Esophagus muscularis mucosa (tissue), 4 donors: ENCODE measurements at regions not wholly inside any gene's neighbourhood (a gene's known extent, or its start where the extent isn't known, plus 50 kb on each side); places are given as distances from the start of the nearest gene placed in this dataset.
A peak's percentile ranks its signal among the peaks of the same experiment; 100 is the strongest.

Experiments
- DNase-seq: peaks from one replicate; pipeline ENCODE4 v3.0.0-alpha.2; 2017; ENCODE audit errors: extremely low spot score
- H3K27ac ChIP-seq, 4 donors: fragments of 200-600 bp; sonication (generic); replicated peaks in 1 of 4; 1 replicate in 3 of 4; 2 replicates in 1 of 4; pipeline ENCODE4 v1.5.1; 2016 to 2019; ENCODE audit warnings: mild to moderate bottlenecking in 1 of 4
- H3K27me3 ChIP-seq, 4 donors: fragments of 200-600 bp; sonication (generic); one replicate each; pipeline versions ENCODE4 v1.5.1 to v1.6.0; 2016 to 2019
- H3K36me3 ChIP-seq, 4 donors: fragments of 200-600 bp; sonication (generic); one replicate each; pipeline ENCODE4 v1.5.1; 2016 to 2019
- H3K4me1 ChIP-seq, 4 donors: fragments of 200-600 bp; sonication (generic); one replicate each; pipeline ENCODE4 v1.5.1; 2016 to 2019
- H3K4me3 ChIP-seq, 4 donors: fragments of 200-600 bp; sonication (generic); 1 replicate in 2 of 4; 2 replicates in 2 of 4; pipeline ENCODE4 v1.5.1; 2016 to 2019; ENCODE audit warnings: mild to moderate bottlenecking in 4 of 4, moderate library complexity in 1 of 4
- H3K9me3 ChIP-seq, 4 donors: fragments of 200-600 bp; sonication (generic); 1 replicate in 3 of 4; 2 replicates in 1 of 4; pipeline ENCODE4 v1.5.1; 2016 to 2019
- CTCF ChIP-seq, 3 experiments: fragments of 200-600 bp in 2 of 3; fragments of 450-650 bp in 1 of 3; sonication (generic) in 2 of 3; IDR thresholded peaks; one replicate each; pipeline ENCODE4 v1.5.1; 2017 to 2019; ENCODE audit warnings: antibody characterized with exemption in 3 of 3, mild to moderate bottlenecking in 2 of 3, moderate library complexity in 1 of 3
- EP300 ChIP-seq: sonication (generic); formaldehyde crosslinking; IDR thresholded peaks from one replicate; pipeline ENCODE4 v1.6.1; 2017; ENCODE audit warnings: antibody characterized with exemption
- POLR2A ChIP-seq: fragments of 450-650 bp; IDR thresholded peaks from one replicate; pipeline ENCODE4 v1.6.1; 2017; ENCODE audit warnings: antibody characterized with exemption, moderate library complexity, mild to moderate bottlenecking, low read depth
- POLR2AphosphoS5 ChIP-seq, 2 donors: sonication (generic); formaldehyde crosslinking; IDR thresholded peaks; one replicate each; pipeline ENCODE4 v1.6.1; 2017; ENCODE audit warnings: antibody characterized with exemption in 2 of 2
- WGBS: methylation state at CpG from one replicate; pipeline ENCODE4 v1.1.5; 2018; 5-methylcytosine and 5-hydroxymethylcytosine counted together
- intact Hi-C: fragments of 100-400 bp; cut with DNase I; formaldehyde crosslinking; loops from one replicate; pipeline ENCODE4 v1.15.1; 2023

- intact Hi-C loops, result no loop called here
- Histone ChIP-seq H3K9me3 (peaks cover 0 to 4% (median 0%) of the 10 kb centered on the region in 4 donors), H3K36me3 (no peaks in the 10 kb centered on the region), H3K27me3 (peaks cover 0 to 3% (median 0%) of the 10 kb centered on the region in 4 donors), H3K4me3 (no peak overlapping the region), H3K27ac (no peak overlapping the region), H3K4me1 (no peaks in the 10 kb centered on the region)
- TF ChIP-seq POLR2A, result no peak
- TF ChIP-seq CTCF (IDR thresholded peaks at IDR 0.05), result no peak
- TF ChIP-seq EP300, result no peak
- TF ChIP-seq POLR2AphosphoS5 (IDR thresholded peaks at IDR 0.05), result no peak
- 82% methylated on average over 5 of the region's 5 CpGs for WGBS
- DNase-seq, result no peak
These were observed 437.2 kb upstream of the MKI67 start for GRCh38 chr10:128563387-128563786.

- H3K36me3 ChIP-seq, result no peaks in the 10 kb centered on the region
- no peak overlapping the region for H3K4me3 ChIP-seq
- H3K27me3 ChIP-seq, result peaks cover 0 to 3% (median 0%) of the 10 kb centered on the region in 4 donors
- H3K4me1 ChIP-seq, result no peaks in the 10 kb centered on the region
- intact Hi-C loops, result no loop called here
- peaks cover 0 to 4% (median 0%) of the 10 kb centered on the region in 4 donors for H3K9me3 ChIP-seq
- no peak overlapping the region for H3K27ac ChIP-seq
- DNase-seq, result no peak
- WGBS, result 82% methylated on average over 6 of the region's 6 CpGs
- TF ChIP-seq POLR2A, result no peak
- no peak for TF ChIP-seq EP300
- no peak for TF ChIP-seq POLR2AphosphoS5 (IDR thresholded peaks at IDR 0.05)
- no peak for TF ChIP-seq CTCF (IDR thresholded peaks at IDR 0.05)
These were observed 437.7 kb upstream of the MKI67 start for GRCh38 chr10:128563904-128564303.

- Histone ChIP-seq H3K27me3 (peaks cover 0 to 3% (median 0%) of the 10 kb centered on the region in 4 donors), H3K36me3 (no peaks in the 10 kb centered on the region), H3K27ac (no peak overlapping the region), H3K4me1 (no peaks in the 10 kb centered on the region), H3K4me3 (no peak overlapping the region), H3K9me3 (peaks cover 0 to 4% (median 0%) of the 10 kb centered on the region in 4 donors)
- 79% methylated on average over 7 of the region's 13 CpGs for WGBS
- intact Hi-C loops, result no loop called here
- no peak for DNase-seq
- TF ChIP-seq CTCF (IDR thresholded peaks at IDR 0.05), result no peak
- TF ChIP-seq POLR2A, result no peak
- no peak for TF ChIP-seq EP300
- TF ChIP-seq POLR2AphosphoS5 (IDR thresholded peaks at IDR 0.05), result no peak
These were observed 440.2 kb upstream of the MKI67 start for GRCh38 chr10:128566361-128566968.

GRCh38 chr10:128567551-128567950, 441.3 kb upstream of the MKI67 start:
- TF ChIP-seq CTCF (IDR thresholded peaks at IDR 0.05) (peak in 1 of 3 experiments; percentile 13), POLR2AphosphoS5 (IDR thresholded peaks at IDR 0.05) (no peak), POLR2A (no peak)
- DNase-seq, result peak; percentile 85
- H3K9me3 ChIP-seq, result peaks cover 0 to 3% (median 0%) of the 10 kb centered on the region in 4 donors
- peaks cover 0 to 4% (median 0%) of the 10 kb centered on the region in 4 donors for H3K27me3 ChIP-seq
- 42% methylated on average over 8 of the region's 8 CpGs for WGBS
- no peaks in the 10 kb centered on the region for H3K36me3 ChIP-seq
- H3K4me3 ChIP-seq, result no peak overlapping the region
- no peaks in the 10 kb centered on the region for H3K4me1 ChIP-seq
- intact Hi-C loops, result no loop called here
- no peak overlapping the region for H3K27ac ChIP-seq

- 61% methylated on average over 10 of the region's 11 CpGs for WGBS
- Histone ChIP-seq H3K9me3 (no peaks in the 10 kb centered on the region), H3K27me3 (peaks cover 0 to 9% (median 0%) of the 10 kb centered on the region in 4 donors), H3K36me3 (no peaks in the 10 kb centered on the region), H3K27ac (no peak overlapping the region), H3K4me1 (no peaks in the 10 kb centered on the region), H3K4me3 (peak overlapping the region in 1 of 4 donors; percentile 22)
- TF ChIP-seq EP300 (no peak), POLR2AphosphoS5 (IDR thresholded peaks at IDR 0.05) (no peak), POLR2A (no peak), CTCF (IDR thresholded peaks at IDR 0.05) (no peak)
- intact Hi-C loops, result no loop called here
- peak; percentile 89 for DNase-seq
These were observed 441.8 kb upstream of the MKI67 start for GRCh38 chr10:128568041-128568440.
